ENCODE measurements at regions not wholly inside any gene's neighbourhood (a gene's known extent, or its start where the extent isn't known, plus 50 kb on each side); places are given as distances from the start of the nearest gene placed in this dataset.

DNA sequence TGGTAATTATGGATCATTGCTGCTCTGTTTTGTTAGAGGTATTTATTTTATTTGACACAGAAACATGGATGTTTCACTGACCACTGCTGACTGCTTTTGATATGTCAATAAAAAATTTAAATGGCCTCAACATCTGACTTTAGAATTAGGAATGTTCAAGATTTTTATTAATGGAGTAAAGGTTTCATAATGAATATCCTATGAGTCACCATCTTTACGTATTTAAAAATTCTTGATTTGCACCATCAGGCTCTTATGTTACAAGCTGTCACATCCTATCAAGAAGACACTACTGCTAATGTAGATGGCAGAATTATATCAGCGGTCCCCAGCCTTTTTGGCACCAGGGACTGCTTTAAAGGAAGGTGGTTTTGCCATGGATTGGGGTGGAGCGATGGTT, 578.7 kb upstream of the NRP1 start:
- TF ChIP-seq, protein P1, sequence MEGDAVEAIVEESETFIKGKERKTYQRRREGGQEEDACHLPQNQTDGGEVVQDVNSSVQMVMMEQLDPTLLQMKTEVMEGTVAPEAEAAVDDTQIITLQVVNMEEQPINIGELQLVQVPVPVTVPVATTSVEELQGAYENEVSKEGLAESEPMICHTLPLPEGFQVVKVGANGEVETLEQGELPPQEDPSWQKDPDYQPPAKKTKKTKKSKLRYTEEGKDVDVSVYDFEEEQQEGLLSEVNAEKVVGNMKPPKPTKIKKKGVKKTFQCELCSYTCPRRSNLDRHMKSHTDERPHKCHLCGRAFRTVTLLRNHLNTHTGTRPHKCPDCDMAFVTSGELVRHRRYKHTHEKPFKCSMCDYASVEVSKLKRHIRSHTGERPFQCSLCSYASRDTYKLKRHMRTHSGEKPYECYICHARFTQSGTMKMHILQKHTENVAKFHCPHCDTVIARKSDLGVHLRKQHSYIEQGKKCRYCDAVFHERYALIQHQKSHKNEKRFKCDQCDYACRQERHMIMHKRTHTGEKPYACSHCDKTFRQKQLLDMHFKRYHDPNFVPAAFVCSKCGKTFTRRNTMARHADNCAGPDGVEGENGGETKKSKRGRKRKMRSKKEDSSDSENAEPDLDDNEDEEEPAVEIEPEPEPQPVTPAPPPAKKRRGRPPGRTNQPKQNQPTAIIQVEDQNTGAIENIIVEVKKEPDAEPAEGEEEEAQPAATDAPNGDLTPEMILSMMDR (IDR thresholded peaks at IDR 0.05; ENCODE audit: low read depth, low read length, poor library complexity, severe bottlenecking), result no peak
- no peak for TF ChIP-seq EZH2phosphoT487 (IDR thresholded peaks at IDR 0.05; ENCODE audit: borderline replicate concordance, low read length)
